GM20000 (cell line): ENCODE measurements at regions not wholly inside any gene's neighbourhood (a gene's known extent, or its start where the extent isn't known, plus 50 kb on each side); places are given as distances from the start of the nearest gene placed in this dataset.

Source experiments
- DNase-seq: peaks from one replicate; pipeline ENCODE4 v3.0.0; 2012; ENCODE audit warnings: low spot score
- TF ChIP-seq, protein P1 (sequence below): IDR thresholded peaks from 2 replicates; pipeline ENCODE4 v1.5.1; 2012; ENCODE audit warnings: mild to moderate bottlenecking, control low read depth; ENCODE audit errors: extremely low read depth, missing control alignments

DNA sequence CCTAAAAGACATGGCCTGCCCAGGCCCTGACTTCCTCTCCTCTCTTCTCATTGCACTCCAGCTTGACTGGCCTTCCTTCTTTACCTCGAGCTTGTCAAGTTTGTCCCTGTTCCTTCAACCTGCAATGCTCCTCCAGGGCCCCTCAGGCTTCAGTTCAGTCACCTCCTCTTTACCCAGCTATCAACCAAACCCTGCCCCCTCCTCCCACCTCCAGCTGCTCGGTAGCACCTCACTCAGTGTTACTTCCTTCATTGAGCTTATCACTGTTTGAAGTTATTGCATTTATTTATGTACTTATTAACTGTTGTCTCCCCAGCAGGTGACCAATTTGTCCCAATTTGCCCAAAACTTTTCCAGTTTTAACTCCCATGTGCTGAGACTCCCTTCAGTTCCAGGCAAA is 95.8 kb upstream of the UBE2E1 start:
- no peak for DNase-seq
- TF ChIP-seq, protein P1, sequence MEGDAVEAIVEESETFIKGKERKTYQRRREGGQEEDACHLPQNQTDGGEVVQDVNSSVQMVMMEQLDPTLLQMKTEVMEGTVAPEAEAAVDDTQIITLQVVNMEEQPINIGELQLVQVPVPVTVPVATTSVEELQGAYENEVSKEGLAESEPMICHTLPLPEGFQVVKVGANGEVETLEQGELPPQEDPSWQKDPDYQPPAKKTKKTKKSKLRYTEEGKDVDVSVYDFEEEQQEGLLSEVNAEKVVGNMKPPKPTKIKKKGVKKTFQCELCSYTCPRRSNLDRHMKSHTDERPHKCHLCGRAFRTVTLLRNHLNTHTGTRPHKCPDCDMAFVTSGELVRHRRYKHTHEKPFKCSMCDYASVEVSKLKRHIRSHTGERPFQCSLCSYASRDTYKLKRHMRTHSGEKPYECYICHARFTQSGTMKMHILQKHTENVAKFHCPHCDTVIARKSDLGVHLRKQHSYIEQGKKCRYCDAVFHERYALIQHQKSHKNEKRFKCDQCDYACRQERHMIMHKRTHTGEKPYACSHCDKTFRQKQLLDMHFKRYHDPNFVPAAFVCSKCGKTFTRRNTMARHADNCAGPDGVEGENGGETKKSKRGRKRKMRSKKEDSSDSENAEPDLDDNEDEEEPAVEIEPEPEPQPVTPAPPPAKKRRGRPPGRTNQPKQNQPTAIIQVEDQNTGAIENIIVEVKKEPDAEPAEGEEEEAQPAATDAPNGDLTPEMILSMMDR, result no peak

DNA sequence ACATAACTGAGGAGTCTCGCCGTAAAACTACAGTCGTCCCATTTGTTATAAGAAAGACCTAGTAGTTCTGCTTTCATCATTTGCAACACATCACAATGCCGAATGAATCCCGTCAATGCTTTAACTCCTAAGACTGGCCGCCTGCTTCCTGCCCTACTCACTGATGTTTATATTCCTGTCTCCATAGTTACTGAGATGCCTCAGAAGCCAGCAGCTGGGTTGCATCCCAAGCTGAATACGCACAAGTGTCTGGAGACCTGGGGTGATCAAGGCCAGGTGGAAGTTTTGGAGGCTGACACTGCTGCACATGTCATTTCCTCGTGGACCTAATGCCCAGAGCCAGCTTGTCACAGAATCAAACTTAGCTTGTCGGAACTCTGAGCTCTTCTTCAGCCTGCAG is 95.2 kb upstream of the UBE2E1 start:
- no peak for DNase-seq
- TF ChIP-seq, protein P1, result no peak

DNA sequence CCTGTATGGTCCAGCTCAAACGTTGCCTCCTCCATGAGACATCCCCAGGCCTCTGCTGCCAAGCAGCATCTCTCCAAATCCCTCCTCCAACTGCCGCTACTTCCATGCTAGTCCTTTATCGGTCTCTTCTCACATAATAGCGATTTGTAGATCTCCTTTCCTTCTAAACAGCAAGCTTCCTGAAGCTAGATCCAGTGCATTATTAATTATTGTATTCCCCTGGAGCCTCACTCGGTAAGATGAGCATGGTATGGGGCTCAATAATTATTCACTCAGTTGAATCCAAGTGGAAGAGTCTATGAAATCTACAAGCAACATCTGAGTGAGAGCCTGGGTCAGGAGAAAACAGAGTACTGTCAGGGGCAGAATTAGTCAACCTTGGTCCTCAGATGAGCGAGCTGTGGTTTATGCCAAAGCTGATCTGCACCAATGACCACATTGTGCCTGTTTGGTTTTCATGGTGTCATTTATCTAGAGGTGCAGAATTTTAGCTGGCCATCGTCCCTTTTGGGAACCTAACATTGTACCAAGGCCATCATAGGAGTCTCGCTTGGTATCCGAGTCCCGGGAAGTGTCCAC is 93.8 kb upstream of the UBE2E1 start:
- TF ChIP-seq, protein P1, result no peak
- DNase-seq, result no peak

DNA sequence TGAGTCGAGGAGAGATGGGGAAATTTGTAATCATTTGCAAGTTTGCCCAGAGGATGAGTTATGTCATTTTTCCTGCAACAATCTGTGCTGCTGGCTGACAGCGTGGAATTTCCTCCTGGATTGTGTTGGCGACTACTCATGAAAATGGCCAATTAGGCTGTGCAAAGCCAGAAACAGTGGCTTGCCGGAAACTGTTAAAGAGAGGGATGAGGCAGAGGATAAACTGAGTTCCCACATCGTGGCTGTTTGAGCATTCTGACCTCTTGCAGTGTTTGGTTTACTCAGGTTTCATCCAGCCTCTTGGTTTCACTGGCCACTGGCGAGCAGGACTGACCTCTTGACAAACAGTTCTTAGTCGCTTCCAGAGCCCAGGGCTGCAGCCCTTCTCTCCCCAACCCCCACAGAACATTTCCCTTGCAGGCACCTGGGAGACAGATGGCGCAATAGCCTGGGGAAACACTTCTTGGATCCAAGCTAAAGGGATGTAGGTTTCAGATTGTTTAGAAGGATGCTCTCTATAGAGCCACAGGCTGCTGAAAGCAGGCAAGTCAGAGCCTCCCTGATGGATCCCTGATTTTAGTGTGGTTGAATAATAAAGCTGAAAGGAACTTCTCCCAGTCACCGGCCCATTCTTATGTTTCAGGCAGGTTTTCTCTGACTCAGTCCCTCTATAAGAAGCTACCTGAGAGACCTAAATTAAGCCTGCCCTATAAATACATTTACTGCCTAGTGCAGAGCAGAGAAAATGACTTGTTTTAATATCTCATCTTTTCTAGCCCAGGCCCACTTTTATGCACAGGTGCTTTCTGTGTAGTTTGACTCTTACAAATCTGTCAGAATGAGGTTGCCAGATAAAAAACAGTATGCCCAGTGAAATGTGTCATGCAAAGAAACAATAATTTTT is 92.8 kb upstream of the UBE2E1 start:
- TF ChIP-seq, protein P1, result no peak
- DNase-seq, result no peak

DNA sequence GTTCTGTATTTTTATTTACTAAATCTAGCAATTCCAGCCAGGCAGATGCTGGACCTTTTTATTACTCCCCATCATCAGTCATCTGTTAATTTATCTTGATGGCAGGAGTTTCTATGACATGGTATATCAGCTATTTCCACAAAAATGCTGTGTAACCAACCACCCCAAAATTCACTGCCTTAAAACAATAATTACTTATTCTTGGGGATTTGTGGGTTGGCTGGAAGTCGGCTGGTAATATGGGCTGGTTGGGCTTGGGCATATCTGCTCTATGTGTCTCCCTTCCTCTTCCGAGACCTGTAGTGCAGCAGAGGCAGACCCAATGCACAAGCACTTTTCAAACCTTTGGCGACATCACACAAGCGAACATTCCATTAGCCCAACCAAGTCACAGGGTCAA is 92.1 kb upstream of the UBE2E1 start:
- TF ChIP-seq, protein P1, result no peak
- DNase-seq, result no peak

DNA sequence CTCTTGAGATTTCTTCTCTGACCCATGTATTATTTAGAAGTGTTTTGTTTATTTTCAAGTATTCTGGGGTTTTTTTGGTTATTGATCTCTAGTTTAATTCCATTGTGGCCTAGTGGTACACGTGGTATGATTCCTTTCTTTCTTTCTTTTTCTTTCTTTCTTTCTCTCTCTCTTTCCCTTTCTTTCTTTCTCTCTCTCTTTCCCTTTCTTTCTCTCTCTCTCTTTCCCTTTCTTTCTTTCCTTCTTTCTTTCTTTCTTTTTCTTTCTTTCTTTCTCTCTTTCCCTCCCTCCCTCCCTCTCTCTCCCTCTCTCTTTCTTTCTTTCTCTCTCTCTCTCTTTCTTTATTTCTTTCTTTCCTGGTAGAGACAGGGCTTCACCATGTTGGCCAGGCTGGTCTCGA is 85.7 kb upstream of the UBE2E1 start:
- no peak for DNase-seq
- TF ChIP-seq, protein P1, result no peak

DNA sequence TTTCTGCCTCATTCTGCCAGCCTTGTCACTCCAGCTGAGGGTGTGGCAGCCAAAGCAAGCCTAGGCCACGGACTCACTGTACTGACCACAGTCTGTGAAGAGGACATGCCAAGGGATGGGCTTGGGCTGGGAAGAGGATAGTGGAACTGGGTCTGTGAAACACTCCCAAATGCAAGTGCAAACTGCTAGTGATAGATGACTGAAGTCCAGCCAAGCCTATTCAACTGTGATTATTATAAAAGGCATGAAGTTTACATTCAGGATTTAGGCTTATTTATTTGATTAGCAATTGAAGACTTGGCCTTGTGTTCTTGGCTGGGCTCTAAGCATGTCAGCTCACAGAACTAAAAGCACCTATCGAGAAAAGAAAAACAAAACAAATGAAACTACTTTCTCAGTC is 84.9 kb upstream of the UBE2E1 start:
- no peak for DNase-seq
- TF ChIP-seq, protein P1, result no peak
